ENCODE measurements at regions not wholly inside any gene's neighbourhood (a gene's known extent, or its start where the extent isn't known, plus 50 kb on each side); places are given as distances from the start of the nearest gene placed in this dataset.

DNA sequence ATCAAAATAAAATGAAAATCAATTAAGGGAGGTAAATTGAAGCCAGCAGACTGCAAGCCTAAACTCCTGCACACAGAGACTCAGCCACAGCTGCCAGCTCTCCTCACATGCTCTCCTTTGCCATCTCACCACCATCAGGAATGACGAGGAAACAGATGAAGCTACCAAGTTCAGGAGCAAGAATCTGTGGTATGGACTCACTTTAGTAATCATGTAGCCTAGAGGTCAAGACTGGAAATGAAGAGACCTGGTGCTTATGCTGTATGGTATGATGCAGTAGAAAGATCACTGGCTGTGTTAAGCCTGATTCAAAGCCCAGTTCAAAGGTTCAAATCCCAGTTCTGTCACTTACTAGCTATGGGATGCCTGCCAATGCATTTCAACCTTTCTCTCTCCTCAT, 78.9 kb upstream of the CAMK1G start:
- DNase-seq, result no peak

DNA sequence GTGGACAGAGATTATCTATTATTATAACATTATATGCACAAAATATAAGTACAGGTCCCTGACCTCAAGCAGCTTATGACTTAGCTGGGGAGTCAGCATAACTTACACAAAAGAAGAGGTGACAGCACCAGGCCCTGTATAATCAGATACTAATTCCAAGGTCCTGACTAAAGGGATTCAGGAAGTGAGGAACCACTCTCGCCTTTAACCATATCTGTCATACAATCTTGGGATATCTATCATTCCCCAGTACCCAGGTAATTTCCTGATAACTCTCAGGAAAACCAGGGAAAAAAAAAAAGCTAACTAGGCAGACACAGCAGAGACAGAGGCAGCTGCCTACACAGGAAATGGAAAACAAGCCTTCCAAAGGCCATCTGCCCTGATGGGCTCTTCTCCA, 78.5 kb upstream of the CAMK1G start:
- DNase-seq, result no peak

DNA sequence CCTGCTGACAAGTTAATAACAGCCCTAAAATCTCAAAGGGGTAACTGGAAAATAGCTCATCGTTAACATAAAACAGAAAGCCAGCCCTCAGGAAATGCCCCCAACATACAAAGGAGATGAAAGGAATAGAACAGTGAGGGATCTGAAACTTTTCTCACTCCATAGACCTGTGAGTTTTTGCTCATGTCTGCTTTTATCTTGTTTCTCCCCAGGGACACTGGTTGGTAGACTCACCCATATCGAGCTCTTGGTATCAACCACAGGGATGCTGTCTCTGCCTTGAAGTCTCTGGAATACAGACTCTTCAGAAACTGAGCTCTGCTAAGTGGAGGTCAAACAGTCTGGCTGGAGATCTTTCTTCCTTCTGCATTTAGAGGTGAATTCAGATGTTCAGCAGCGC, 77.4 kb upstream of the CAMK1G start:
- DNase-seq, result no peak

DNA sequence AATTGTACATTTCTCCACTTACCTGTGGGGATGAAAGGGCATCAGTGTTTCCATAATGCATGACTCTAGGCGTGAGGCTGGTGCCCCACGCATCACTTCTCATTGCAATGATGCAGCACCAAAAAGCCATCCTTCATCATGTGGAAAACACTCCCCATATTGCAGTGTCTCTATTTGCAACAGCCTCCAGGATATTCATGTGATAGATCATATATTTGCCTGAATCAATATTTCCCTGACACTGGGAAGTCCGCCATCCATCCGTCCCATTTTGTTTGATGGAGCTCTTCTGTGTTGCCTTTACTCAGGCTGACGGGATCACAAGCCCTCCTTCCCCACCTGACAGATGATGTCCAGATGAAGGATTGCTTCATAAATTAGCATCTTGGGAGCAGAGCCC, 74.5 kb upstream of the CAMK1G start:
- no peak for DNase-seq

DNA sequence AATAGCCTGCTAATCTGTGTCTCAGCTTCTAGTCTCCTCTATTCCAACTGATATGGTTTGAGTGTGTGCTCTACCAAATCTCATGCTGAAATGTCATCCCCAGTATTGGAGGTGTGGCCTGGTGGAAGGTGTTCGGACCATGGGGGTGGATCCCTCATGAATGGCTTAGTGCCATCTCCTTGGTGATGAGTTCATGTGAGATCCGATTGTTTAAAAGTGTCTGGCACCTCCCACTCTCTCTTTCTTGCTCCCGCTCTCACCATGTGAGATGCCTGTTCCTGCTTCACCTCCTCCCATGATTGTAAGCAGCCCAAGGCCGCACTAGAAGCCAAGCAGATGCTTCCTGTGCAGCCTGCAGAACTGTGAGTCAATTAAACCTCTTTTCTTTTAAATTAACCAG, 73.5 kb upstream of the CAMK1G start:
- DNase-seq, result no peak

DNA sequence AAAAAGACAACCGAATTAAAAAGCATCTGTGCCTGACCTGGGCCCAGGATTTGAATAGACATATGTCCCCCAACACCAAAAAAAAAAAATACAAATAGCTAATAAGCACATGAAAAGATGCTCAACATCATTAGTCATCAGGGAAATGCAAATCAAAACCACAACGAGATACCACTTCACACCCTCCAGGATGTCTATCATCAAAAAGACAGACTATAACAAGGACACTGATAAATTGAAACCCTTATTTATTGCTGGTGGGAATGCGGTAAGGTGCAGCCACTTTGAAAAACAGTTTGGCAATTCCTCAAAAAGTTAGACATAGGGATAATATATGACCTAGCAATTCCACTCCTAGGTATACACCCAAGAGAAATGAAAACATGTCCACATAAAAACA, 72.3 kb upstream of the CAMK1G start:
- no peak for DNase-seq

DNA sequence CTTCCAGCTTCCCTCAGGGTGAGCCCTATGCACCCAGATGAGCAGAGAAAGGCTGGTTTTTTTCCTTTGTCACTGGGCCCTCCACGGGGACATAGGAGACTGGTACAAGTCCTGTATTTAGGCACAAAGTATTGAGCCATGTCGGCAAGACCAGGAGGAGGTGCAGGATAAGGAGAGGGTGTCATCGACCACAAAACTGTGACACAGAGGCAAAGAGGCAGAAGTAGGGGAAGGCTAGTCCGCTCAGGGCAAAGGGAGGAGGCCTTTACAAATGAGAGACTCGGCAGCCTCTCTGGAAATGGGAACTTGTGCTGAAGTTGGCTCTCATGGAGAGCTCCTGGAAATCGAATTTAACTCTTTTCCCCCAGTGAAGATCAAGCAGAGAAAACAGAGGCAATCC, 70.7 kb upstream of the CAMK1G start:
- DNase-seq, result no peak

DNA sequence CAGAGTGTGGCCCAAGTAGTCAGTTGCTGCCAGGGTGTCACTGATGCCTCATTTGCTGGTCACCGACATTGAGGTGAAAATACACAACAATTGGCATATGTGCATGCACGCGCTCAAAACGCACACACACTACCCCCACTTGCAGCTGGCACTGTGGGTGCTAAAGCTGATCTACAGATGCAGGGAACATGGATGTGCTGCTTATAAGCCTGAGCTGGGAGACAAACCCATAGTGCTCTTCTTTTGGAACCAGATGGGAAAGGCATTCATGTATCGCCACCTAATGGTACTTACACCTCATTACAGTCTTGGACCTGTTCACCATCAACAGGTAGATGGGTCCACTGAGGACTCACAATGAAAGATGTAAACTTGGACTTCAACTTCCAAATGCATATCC, 70.3 kb upstream of the CAMK1G start:
- no peak for DNase-seq

DNA sequence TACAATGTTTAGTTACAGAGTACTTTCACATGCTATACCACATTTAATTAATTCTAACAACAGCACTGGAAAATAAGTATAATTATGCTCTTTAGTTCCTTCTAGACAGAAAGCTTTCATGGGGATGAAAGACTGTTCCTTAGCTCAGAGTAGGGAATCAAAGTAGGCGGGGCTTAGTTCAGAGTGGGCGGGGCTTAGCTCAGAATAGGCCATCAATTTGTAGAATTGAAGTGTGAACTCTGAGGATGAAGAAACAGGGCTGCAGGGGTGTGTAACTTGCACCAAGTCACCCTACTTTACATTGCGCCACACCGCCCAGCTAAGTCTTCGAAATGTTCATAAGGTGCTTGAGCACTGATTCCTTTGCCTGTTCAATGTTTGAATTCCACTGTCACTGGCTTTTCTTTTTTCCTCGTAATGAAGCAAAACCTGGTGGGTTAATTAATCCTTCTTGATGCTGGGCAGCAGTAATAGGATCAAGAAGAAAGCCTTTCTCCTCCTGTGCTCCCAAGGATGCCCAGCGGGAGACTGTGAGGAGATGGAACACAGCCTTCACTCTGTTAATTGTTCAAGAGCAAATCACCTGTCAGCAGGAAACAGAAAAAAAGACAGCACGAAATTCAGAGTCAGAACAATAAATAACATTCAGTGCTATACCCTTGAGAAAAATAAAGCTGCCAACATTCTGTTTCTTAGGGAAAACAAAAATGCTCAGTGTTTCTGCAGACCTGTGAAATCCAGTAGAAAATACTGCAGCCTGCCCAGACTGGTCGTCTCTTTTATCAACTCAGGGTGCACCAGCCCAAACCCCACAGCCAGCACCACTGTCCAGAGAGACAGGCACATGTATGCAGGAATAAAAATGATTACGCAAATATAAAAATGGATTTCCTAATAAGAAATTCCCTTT, 66.5 kb upstream of the CAMK1G start:
- no peak for DNase-seq

DNA sequence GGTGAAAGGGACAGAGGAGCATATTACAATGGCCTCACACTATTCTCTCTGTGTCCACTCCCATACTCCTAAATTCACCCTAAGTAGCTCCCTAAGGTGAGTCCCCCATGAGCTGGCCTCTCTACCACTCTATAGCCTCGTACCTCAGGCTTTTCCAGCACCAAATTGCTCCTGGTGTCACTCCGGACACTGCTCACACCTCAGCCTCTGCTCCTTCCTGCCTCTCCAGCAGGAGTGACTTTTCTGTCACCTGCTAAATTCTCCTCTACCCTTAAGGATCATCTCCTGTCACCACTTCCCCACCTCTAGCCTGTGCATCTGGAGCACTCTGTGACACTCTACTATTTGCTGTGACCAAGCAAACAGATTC, 65.8 kb upstream of the CAMK1G start:
- DNase-seq, result no peak

DNA sequence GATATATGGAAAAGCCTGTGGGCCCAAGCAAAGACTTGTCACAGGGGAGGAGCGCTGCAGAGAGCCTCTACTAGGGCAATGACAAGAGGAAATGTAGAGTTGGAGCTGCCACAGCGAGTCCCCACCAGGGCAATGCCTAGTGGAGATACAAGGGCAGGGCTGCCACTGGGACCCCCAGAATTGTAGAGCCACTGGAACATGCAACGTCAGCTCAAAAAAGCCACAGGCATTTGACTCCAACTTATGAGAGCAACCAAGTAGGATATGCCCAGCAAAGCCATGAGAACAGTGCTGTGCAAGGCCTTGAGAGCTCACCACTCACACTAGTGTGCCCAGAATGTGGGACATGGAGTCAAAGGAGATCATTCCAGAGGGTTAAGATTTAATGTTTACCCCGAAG, 63.7 kb upstream of the CAMK1G start:
- no peak for DNase-seq

DNA sequence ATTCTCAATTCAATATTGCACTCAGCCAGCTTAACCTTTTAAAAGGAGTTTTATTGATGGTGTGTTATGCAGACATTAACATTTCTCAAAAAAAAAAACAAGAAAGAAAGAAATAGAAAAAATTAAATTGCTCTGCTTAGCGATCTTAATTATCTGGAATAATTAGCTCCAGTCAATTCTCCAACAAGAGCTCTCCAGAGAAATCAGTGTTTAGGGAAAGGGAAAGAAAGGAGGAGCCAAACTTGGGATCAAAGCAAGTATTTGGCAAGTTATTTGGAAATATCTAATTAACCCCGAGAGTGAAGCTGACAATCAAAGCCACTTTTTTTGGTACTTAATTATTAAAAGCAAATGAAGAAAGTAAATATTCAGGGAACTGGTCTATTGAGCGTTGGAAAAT, 60.7 kb upstream of the CAMK1G start:
- no peak for DNase-seq

DNA sequence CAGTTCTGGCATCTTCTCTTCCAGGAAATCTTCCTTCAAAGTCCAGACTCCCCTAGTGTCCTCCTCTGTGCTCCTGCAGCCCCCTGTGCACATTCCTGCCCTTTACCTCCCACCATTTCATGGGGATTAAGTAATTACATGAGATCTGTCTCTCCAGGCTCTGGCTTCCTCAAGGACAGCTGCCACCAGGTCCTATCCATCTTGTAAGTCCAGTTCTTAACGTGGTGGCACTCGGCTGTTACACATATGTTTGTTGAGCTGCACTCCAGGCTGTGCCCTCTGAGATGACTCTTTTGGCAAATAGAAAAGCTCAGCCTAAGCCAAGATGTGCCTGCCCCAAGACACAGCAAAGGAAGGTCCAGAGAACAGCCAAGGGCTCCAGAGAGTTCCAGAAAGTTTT, 57.4 kb upstream of the CAMK1G start:
- no peak for DNase-seq

DNA sequence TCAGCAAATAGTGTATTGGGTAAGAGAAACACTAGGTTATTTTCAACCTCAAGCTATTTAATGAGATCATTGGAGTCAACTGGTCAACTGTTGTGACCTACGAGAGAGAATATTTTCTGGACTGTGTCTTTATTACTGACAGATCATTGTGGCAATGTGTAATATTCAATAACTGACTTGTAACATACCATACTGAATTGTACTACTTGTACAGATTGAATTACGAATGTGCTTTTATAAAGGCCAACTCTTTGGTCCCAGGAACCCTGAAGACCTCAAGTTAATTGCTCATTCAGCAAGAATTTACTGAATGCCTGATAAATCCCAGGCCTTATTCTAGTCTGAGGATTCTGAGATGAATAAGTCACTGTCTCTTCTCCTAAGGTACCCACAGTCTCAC, 56.1 kb upstream of the CAMK1G start:
- DNase-seq, result no peak

DNA sequence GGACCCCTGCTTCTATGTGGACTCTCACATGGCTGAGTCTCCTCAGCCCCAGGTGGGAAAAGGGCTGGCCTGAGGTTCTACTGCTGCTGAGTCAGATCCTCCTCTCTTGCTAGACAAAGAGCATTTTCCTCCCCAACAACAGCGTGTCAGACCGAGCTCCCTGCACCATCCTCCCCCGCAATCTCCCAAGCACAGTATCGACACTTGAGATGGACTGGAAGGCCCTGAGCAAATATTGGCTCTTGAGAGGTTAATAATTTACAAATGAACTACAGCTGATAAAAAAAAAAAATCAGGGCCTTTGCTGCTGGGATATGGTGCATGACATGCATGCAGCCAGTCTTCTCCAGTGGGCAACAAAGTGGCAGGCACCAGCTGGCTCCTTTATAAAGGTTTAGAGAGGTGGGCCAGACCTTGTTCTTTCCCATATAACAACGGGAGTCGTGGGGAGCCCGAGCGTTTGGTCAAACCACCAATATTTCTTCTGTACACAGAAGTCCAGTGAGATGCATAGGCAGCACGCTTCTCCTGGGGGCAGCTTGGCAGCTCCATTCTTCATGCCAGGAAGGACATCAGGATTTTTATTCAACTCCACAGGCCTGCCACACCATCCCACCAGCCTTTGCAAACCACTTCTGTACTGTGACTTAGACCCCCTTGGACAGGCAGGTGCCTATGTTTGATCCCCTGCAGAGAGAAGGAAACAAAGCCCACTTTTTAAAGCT, 55.4 kb upstream of the CAMK1G start:
- no peak for DNase-seq

DNA sequence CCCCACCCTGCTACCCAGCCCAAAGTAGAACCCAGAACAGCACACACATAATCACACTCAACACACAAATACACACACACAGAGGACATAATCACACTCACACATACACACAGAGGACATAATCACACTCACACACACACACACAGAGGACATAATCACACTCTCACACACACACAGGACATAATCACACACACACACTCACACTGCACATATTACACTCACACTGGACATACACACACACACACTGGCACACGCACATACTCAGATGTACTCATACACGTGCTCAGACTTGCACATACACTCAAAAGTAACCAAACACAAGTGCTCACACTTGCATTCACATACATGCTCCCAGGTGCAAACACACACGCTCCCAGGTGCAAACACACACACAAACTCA, 54.3 kb upstream of the CAMK1G start:
- no peak for DNase-seq

DNA sequence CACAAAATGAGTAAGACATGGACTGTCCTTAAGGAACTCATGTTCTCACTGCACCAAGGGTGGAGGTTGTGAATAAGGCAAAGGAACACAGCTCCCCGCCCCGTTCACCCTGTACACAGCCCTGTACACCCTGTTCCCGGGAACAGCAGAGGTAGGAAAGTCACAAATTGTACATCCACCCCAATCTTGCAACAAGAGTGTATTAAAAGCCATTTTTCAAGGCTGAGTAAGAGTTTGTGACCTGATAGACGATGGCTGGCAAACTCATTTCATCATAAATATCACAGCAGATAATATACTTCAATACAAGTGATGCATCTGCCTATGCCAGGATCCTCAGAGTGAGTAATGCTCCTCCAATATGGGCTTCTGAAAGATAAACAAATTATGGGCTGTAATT, 52.5 kb upstream of the CAMK1G start:
- DNase-seq, result no peak

DNA sequence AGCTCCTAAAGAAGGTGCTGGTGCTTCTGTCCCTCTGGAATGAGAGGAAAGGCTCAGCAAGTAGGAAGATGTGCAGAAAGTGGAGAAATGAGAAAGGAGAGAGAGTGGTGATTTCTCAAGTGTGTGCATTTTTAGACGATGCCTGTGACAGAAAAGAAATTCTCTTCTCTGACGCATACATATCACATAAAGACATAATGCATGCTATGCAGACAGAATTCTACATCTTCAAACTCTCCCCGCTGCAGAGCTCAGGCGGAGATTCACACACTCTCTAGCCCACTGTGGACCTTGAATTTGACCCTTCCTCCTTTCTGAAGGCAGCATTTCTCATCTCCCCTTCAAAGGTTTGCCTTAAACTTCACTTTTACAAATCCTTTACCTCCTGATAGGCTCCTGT, 52.0 kb upstream of the CAMK1G start:
- DNase-seq, result no peak
